HL-60 (cell line): ENCODE measurements at regions not wholly inside any gene's neighbourhood (a gene's known extent, or its start where the extent isn't known, plus 50 kb on each side); places are given as distances from the start of the nearest gene placed in this dataset.

Source experiments
- CTCF ChIP-seq: IDR thresholded peaks from one replicate; pipeline ENCODE4 v1.5.1; 2011; ENCODE audit warnings: low read length, control low read depth, inconsistent platforms; ENCODE audit not compliant: insufficient read depth
- POLR2AphosphoS5 ChIP-seq: IDR thresholded peaks from 2 replicates; pipeline ENCODE4 v1.6.1; 2012; ENCODE audit warnings: low read depth

DNA sequence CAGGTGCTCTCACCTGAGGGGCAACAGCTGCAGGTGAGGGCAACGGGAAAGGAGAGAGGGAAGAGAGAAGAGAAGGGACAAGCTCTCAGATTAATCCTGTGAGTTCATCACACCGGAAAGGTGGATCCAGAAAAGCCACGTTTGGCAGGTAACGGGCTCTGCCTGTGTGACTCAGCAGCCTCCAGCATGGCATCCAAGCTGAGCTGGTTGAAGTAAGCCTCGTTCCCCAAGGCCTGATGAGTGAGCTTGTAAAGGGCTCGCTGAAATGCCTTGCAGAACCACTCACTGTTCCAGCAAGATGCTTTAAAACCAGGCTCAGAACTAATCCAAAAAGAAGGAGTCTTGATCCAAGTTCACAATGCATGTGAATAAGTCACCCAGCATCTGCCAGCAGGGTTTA, 206.9 kb upstream of the TMEM45B start:
- TF ChIP-seq CTCF (no peak), POLR2AphosphoS5 (no peak)
